Gastrocnemius medialis (tissue), 4 donors: ENCODE measurements at regions not wholly inside any gene's neighbourhood (a gene's known extent, or its start where the extent isn't known, plus 50 kb on each side); places are given as distances from the start of the nearest gene placed in this dataset.

Experiments used
- ATAC-seq, 2 donors: fragments of 150-250 bp; one replicate each; pipeline ENCODE4 v1.9.1; 2016
- DNase-seq, 2 donors: peaks; one replicate each; pipeline ENCODE4 v3.0.0-alpha.2; 2019
- H3K27ac ChIP-seq, 4 donors: fragments of 200-600 bp; sonication (generic); 1 replicate in 1 of 4; 2 replicates in 3 of 4; pipeline ENCODE4 v1.5.1; 2016 to 2018; ENCODE audit warnings: mild to moderate bottlenecking in 2 of 4, moderate library complexity in 1 of 4
- H3K27me3 ChIP-seq, 3 donors: fragments of 200-600 bp; sonication (generic) in 2 of 3; 1 replicate in 1 of 3; 2 replicates in 2 of 3; pipeline versions ENCODE4 v1.5.1 to v1.6.0; 2016 to 2019; ENCODE audit warnings: mild to moderate bottlenecking in 1 of 3, moderate library complexity in 1 of 3
- H3K36me3 ChIP-seq, 2 donors: fragments of 200-600 bp; sonication (generic) in 1 of 2; one replicate each; pipeline ENCODE4 v1.5.1; 2017 to 2018
- H3K4me1 ChIP-seq, 2 donors: fragments of 200-600 bp; sonication (generic) in 1 of 2; one replicate each; pipeline ENCODE4 v1.5.1; 2016 to 2017; ENCODE audit warnings: mild to moderate bottlenecking in 2 of 2
- H3K4me3 ChIP-seq, 4 donors: fragments of 200-600 bp; sonication (generic) in 3 of 4; 1 replicate in 1 of 4; 2 replicates in 3 of 4; pipeline ENCODE4 v1.5.1; 2016 to 2019; ENCODE audit warnings: mild to moderate bottlenecking in 2 of 4
- H3K9me3 ChIP-seq, 3 donors: fragments of 200-600 bp; sonication (generic) in 2 of 3; 1 replicate in 1 of 3; 2 replicates in 2 of 3; pipeline ENCODE4 v1.5.1; 2016 to 2019
- POLR2A ChIP-seq, 2 donors: fragments of 450-650 bp; IDR thresholded peaks; one replicate each; pipeline ENCODE4 v1.6.1; 2017; ENCODE audit warnings: antibody characterized with exemption in 2 of 2, mild to moderate bottlenecking in 2 of 2, moderate library complexity in 2 of 2
- in situ Hi-C, 4 donors: fragments of 200-750 bp; cut with MboI; loops; one replicate each; pipeline versions ENCODE4 v1.15.0 to v1.8.0; 2017; ENCODE audit warnings: low sequenced_read_pairs in 4 of 4
- intact Hi-C: fragments of 100-400 bp; cut with DNase I; formaldehyde crosslinking; loops from one replicate; pipeline ENCODE4 v1.15.1; 2023; ENCODE audit warnings: low total_unique reads
- TF ChIP-seq, protein P1 (sequence below), 5 experiments: fragments of 450-650 bp in 3 of 5; fragments of 200-600 bp in 2 of 5; sonication (generic) in 2 of 5; IDR thresholded peaks in 4 of 5; conservative IDR thresholded peaks in 1 of 5; 1 replicate in 4 of 5; 2 replicates in 1 of 5; pipeline ENCODE4 v1.5.1; 2016 to 2019; ENCODE audit warnings: antibody characterized with exemption in 5 of 5, mild to moderate bottlenecking in 3 of 5, moderate library complexity in 3 of 5

DNA sequence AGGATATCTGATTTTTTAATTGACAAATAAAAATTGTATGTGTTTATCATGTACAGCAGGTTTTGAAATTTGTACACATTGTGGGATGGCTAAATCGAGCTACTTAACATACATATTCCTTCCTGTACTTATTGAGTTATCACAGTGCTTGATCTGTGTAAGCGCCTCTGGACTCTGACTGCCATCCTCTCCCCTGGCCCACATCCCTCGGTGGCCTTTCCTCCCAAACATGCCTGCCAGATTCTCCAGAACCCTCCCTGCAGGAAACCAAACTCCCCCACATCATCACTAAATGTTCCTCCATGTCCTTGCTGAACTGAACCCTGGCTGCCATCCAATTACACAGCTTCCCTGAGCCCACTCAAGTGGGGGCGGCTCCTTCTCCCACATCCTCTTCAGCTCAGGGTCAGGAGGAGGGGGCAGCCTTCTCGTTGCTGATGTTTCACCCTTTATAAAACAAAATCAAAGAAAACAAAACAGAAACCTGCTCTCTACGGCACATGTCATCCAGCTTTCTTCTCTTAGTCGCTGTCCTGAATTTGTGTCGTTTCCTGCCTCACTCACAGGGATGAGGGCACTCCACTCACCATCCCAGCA lies 97.1 kb upstream of the SPATA13 start:
- ATAC-seq = peak in 1 of 2 donors; percentile 27
- intact Hi-C loops (no loop called here), in situ Hi-C loops (no loop called here)
- no peaks in the 10 kb centered on the region for H3K27me3 ChIP-seq
- no peak overlapping the region for H3K4me3 ChIP-seq
- no peaks in the 10 kb centered on the region for H3K9me3 ChIP-seq
- peaks cover 0 to 4% of the 10 kb centered on the region in 2 donors for H3K4me1 ChIP-seq
- H3K27ac ChIP-seq = peak overlapping the region; percentile 37 to 63 (median 45)
- TF ChIP-seq POLR2A (IDR thresholded peaks at IDR 0.05) = no peak
- TF ChIP-seq, protein P1, sequence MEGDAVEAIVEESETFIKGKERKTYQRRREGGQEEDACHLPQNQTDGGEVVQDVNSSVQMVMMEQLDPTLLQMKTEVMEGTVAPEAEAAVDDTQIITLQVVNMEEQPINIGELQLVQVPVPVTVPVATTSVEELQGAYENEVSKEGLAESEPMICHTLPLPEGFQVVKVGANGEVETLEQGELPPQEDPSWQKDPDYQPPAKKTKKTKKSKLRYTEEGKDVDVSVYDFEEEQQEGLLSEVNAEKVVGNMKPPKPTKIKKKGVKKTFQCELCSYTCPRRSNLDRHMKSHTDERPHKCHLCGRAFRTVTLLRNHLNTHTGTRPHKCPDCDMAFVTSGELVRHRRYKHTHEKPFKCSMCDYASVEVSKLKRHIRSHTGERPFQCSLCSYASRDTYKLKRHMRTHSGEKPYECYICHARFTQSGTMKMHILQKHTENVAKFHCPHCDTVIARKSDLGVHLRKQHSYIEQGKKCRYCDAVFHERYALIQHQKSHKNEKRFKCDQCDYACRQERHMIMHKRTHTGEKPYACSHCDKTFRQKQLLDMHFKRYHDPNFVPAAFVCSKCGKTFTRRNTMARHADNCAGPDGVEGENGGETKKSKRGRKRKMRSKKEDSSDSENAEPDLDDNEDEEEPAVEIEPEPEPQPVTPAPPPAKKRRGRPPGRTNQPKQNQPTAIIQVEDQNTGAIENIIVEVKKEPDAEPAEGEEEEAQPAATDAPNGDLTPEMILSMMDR (IDR thresholded peaks at IDR 0.05 in 4 of 5, conservative IDR thresholded peaks at IDR 0.05 in 1 of 5) = no peak
- no peak for DNase-seq
- H3K36me3 ChIP-seq = no peaks in the 10 kb centered on the region

DNA sequence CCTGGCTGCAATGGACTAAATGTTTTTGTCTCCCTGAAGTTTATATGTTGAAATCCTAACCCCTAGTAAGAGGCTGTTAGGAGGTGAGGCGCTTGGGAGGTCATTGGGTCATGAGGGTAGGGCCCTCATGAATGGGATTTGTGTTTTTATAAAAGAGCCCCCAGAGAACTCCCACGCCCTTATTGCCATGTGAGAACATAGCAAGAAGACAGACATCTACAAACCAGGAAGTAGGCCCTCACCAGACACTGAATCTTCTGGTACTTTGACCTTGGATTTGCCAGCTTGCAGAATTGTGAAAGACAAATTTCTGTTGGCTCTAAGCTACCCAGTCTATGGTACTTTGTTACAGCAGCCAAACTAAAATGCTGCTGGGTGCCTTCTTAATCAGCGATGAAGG lies 96.1 kb upstream of the SPATA13 start:
- H3K4me1 ChIP-seq = peaks cover 0 to 4% of the 10 kb centered on the region in 2 donors
- H3K27ac ChIP-seq = peak overlapping the region in 3 of 4 donors; percentile 44 to 63 (median 46)
- H3K27me3 ChIP-seq = no peaks in the 10 kb centered on the region
- DNase-seq = no peak
- ATAC-seq = no peak
- TF ChIP-seq, protein P1 (IDR thresholded peaks at IDR 0.05 in 4 of 5, conservative IDR thresholded peaks at IDR 0.05 in 1 of 5) = no peak
- TF ChIP-seq POLR2A (IDR thresholded peaks at IDR 0.05) = no peak
- no peaks in the 10 kb centered on the region for H3K36me3 ChIP-seq
- in situ Hi-C loops (no loop called here), intact Hi-C loops (no loop called here)
- no peaks in the 10 kb centered on the region for H3K9me3 ChIP-seq
- H3K4me3 ChIP-seq = no peak overlapping the region

DNA sequence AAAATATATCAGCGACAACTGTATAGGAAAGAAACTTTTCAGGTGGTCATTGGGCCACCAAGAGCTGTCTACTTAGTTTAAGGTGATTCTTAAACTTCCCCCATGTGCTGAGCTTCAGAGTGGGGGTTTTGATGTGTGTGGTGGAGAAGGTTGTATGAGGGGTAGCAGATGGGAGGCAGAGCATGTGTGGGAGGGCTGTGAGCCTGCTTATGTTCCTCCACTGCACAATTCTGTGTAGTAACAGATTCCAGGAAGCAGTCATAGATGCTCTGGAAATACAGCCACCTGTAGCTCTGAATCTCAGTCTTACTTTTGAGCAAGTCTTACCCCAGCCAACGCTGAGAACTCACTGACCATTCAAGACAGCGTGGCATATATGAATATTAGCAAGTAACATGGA lies 95.3 kb upstream of the SPATA13 start:
- H3K27me3 ChIP-seq = no peaks in the 10 kb centered on the region
- ATAC-seq = no peak
- no peak overlapping the region for H3K4me3 ChIP-seq
- TF ChIP-seq POLR2A (IDR thresholded peaks at IDR 0.05) = no peak
- TF ChIP-seq, protein P1 (IDR thresholded peaks at IDR 0.05 in 4 of 5, conservative IDR thresholded peaks at IDR 0.05 in 1 of 5) = no peak
- H3K4me1 ChIP-seq = no peaks in the 10 kb centered on the region
- no peaks in the 10 kb centered on the region for H3K9me3 ChIP-seq
- intact Hi-C loops = no loop called here
- no peaks in the 10 kb centered on the region for H3K36me3 ChIP-seq
- DNase-seq = no peak
- in situ Hi-C loops = no loop called here
- no peak overlapping the region for H3K27ac ChIP-seq

DNA sequence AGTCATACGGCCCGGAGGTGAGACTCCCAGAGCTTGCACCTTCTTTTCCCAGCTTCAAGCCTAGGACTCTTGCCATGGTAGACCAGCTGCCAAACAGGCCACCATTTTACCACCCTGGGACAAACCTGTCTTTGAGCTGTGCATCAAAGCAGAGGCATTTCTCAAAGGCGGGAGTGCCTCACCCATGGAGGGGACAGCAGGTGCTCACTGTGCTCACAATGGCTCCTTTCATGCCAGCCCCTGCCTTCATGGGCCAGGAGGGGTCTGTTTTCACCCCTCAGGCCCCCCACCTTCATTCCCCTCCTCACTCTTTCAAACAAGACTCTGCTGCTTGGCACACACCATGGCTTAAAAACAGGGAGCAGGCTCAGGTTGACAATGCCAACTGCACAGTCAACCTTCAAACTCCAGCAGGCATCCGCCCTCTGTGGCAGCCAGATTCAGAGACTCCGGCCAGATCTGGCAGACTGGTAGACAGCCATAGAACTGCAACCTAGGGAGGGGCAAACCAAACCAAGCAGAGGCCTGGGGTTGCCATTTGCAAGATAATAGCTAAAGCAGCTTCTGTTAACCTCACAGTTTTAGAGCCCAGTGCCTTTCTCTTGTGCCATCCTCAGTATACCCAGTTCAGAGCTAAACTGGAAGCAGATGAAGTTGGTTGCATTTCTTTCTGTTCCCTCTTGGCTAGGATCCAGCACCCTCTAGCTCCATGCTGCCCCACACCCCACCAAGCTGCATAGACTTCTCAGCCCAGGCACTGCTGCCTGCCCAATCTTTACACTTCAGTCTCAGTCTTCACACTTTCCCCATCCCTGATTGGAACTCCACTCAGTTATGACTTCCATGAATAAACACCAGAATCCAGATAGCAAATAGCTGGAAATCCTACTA lies 93.9 kb upstream of the SPATA13 start:
- intact Hi-C loops = no loop called here
- no peaks in the 10 kb centered on the region for H3K27me3 ChIP-seq
- no peaks in the 10 kb centered on the region for H3K36me3 ChIP-seq
- DNase-seq = no peak
- no peak for ATAC-seq
- H3K27ac ChIP-seq = no peak overlapping the region
- TF ChIP-seq POLR2A (IDR thresholded peaks at IDR 0.05) = no peak
- TF ChIP-seq, protein P1 (IDR thresholded peaks at IDR 0.05 in 4 of 5, conservative IDR thresholded peaks at IDR 0.05 in 1 of 5) = no peak
- no peak overlapping the region for H3K4me3 ChIP-seq
- H3K9me3 ChIP-seq = no peaks in the 10 kb centered on the region
- H3K4me1 ChIP-seq = no peaks in the 10 kb centered on the region
- in situ Hi-C loops = no loop called here
